Gastroesophageal sphincter (tissue), 4 donors: ENCODE measurements at regions not wholly inside any gene's neighbourhood (a gene's known extent, or its start where the extent isn't known, plus 50 kb on each side); places are given as distances from the start of the nearest gene placed in this dataset.

ENCODE experiments used
- ATAC-seq: fragments of 150-250 bp; one replicate; pipeline ENCODE4 v1.9.1; 2016; ENCODE audit warnings: mild to moderate bottlenecking, moderate library complexity
- H3K27ac ChIP-seq, 4 donors: fragments of 200-600 bp; sonication (generic) in 3 of 4; 1 replicate in 3 of 4; 2 replicates in 1 of 4; pipeline ENCODE4 v1.5.1; 2016 to 2019
- H3K27me3 ChIP-seq: fragments of 200-600 bp; sonication (generic); one replicate; pipeline ENCODE4 v1.5.1; 2019
- H3K36me3 ChIP-seq, 2 donors: fragments of 200-600 bp; sonication (generic); one replicate each; pipeline ENCODE4 v1.5.1; 2019; ENCODE audit warnings: control low read depth in 1 of 2
- H3K4me1 ChIP-seq, 3 donors: fragments of 200-600 bp; sonication (generic); 1 replicate in 2 of 3; 2 replicates in 1 of 3; pipeline ENCODE4 v1.5.1; 2016 to 2019; ENCODE audit warnings: control low read depth in 2 of 3
- H3K4me3 ChIP-seq, 2 donors: fragments of 200-600 bp; sonication (generic); one replicate each; pipeline ENCODE4 v1.5.1; 2019; ENCODE audit warnings: mild to moderate bottlenecking in 1 of 2, moderate library complexity in 1 of 2
- H3K9me3 ChIP-seq, 3 donors: fragments of 200-600 bp; sonication (generic); one replicate each; pipeline ENCODE4 v1.5.1; 2017 to 2019; ENCODE audit warnings: control low read depth in 2 of 3
- CTCF ChIP-seq, 4 experiments: fragments of 200-600 bp in 2 of 4; fragments of 450-650 bp in 2 of 4; sonication (generic) in 1 of 4; IDR thresholded peaks; one replicate each; pipeline ENCODE4 v1.5.1; 2017 to 2019; ENCODE audit warnings: antibody characterized with exemption in 4 of 4, mild to moderate bottlenecking in 2 of 4, moderate library complexity in 2 of 4
- EP300 ChIP-seq: sonication (generic); formaldehyde crosslinking; IDR thresholded peaks from one replicate; pipeline ENCODE4 v1.6.1; 2017; ENCODE audit warnings: antibody characterized with exemption, mild to moderate bottlenecking
- POLR2A ChIP-seq, 2 donors: fragments of 450-650 bp; IDR thresholded peaks; one replicate each; pipeline ENCODE4 v1.6.1; 2017; ENCODE audit warnings: antibody characterized with exemption in 2 of 2, mild to moderate bottlenecking in 2 of 2, moderate library complexity in 1 of 2
- POLR2AphosphoS5 ChIP-seq: sonication (generic); formaldehyde crosslinking; IDR thresholded peaks from one replicate; pipeline ENCODE4 v1.6.1; 2017; ENCODE audit warnings: antibody characterized with exemption
- WGBS, 2 donors: methylation state at CpG; one replicate each; pipeline ENCODE4 v1.1.5; 2018; ENCODE audit warnings: low coverage in 1 of 2; 5-methylcytosine and 5-hydroxymethylcytosine counted together

DNA sequence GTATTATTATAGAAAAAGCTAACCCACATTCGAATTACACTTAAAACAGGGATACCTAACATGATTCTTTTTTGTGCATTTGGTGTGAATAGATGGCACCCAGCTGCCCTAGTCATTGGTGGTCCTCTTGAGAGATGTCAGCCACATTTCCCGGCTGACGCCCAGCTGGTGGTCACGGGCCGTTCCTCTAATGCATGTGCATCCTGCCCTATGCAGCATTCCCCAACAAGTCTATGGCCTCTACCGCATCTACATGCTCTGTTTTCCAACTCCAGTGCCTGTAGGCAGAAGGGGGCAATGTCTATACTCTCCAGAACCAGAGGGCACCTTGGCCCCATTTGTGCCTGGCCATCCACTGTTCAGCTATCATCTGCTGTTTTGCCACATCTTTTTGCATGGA is 78.6 kb upstream of the PRICKLE2 start:
- TF ChIP-seq POLR2AphosphoS5 = no peak
- no peak for TF ChIP-seq EP300
- TF ChIP-seq CTCF (IDR thresholded peaks at IDR 0.05) = no peak
- no peaks in the 10 kb centered on the region for H3K4me1 ChIP-seq
- no peak overlapping the region for H3K4me3 ChIP-seq
- no peaks in the 10 kb centered on the region for H3K9me3 ChIP-seq
- WGBS, 2 donors = 94 to 98% methylated on average over 4 to 6 of the region's 6 CpGs
- H3K27me3 ChIP-seq = no peaks in the 10 kb centered on the region
- H3K27ac ChIP-seq = no peak overlapping the region
- H3K36me3 ChIP-seq = no peaks in the 10 kb centered on the region
- ATAC-seq = no peak

DNA sequence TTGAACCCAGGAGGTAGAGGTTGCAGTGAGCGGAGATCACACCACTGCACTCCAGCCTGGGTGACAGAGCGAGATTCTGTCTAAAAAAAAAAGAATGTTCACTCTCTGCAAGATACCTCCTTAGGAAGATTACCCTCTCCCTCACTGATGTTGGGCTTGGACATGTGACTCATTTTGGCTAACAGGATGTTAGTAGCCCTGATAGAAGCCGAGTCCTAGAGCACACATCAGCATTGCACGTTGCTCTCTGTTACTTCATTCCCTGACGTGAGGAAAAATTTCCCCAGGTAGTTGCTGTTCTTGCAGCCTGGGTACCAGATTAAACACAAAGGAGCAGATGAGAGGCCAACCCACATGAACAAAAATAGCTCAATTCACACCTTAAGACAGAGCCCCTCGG is 78.1 kb upstream of the PRICKLE2 start:
- ATAC-seq = no peak
- no peak for TF ChIP-seq CTCF (IDR thresholded peaks at IDR 0.05)
- TF ChIP-seq POLR2AphosphoS5 = no peak
- no peak for TF ChIP-seq POLR2A (IDR thresholded peaks at IDR 0.05)
- no peak for TF ChIP-seq EP300
- H3K27ac ChIP-seq = no peak overlapping the region
- no peaks in the 10 kb centered on the region for H3K4me1 ChIP-seq
- no peak overlapping the region for H3K4me3 ChIP-seq
- H3K36me3 ChIP-seq = no peaks in the 10 kb centered on the region
- H3K9me3 ChIP-seq = no peaks in the 10 kb centered on the region
- no peaks in the 10 kb centered on the region for H3K27me3 ChIP-seq
- 91 to 94% methylated on average over 4 to 6 of the region's 6 CpGs for WGBS, 2 donors

- Histone ChIP-seq H3K4me1 (no peaks in the 10 kb centered on the region), H3K27ac (no peak overlapping the region), H3K4me3 (no peak overlapping the region), H3K36me3 (no peaks in the 10 kb centered on the region), H3K9me3 (peaks cover 0 to 9% (median 0%) of the 10 kb centered on the region in 3 donors), H3K27me3 (no peaks in the 10 kb centered on the region)
- 83 to 89% methylated on average over 2 of the region's 2 CpGs for WGBS, 2 donors
- ATAC-seq = no peak
- TF ChIP-seq EP300 = no peak
- TF ChIP-seq POLR2AphosphoS5 = no peak
- no peak for TF ChIP-seq CTCF (IDR thresholded peaks at IDR 0.05)
- TF ChIP-seq POLR2A (IDR thresholded peaks at IDR 0.05) = no peak
These were observed 76.2 kb upstream of the PRICKLE2 start for GRCh38 chr3:64301476-64301875.

DNA sequence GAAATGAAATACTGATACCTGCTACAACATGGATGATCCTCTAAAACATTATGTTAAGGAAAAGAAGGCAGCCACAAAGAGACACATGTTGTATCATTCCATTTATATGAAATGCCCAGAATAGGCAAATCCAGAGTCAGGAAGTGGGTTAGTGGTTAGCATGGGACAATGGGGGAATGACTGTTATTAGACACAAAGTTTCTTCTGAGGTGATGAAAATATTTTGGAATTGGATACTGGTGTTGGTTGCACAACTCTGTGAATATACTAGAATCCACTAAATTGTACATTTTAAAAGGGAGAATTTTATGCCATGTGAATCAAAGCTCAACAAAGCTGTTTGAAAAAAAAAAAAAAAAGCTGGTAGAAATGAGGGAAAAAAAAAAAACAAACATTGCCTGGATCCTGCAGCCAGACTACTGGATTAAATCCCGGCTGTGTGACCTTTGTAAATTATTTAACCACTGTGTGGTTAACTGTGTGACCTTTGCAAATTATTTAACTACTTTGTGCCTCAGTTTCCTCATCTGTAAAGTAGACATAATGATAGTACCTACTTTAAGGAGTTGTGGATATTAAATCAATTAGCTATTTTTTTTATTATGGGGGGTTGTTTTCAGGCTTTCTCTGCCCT is 75.6 kb upstream of the PRICKLE2 start:
- peak; percentile 46 for ATAC-seq
- 36% methylated on average over 1 of the region's 1 CpG for WGBS, 2 donors
- Histone ChIP-seq H3K27me3 (no peaks in the 10 kb centered on the region), H3K9me3 (peaks cover 0 to 9% (median 0%) of the 10 kb centered on the region in 3 donors), H3K4me3 (no peak overlapping the region), H3K36me3 (no peaks in the 10 kb centered on the region), H3K4me1 (peaks cover 0 to under 1% (median 0%) of the 10 kb centered on the region in 3 donors), H3K27ac (no peak overlapping the region)
- TF ChIP-seq POLR2AphosphoS5 = no peak
- TF ChIP-seq CTCF (IDR thresholded peaks at IDR 0.05) = no peak
- no peak for TF ChIP-seq EP300
- TF ChIP-seq POLR2A (IDR thresholded peaks at IDR 0.05) = no peak

DNA sequence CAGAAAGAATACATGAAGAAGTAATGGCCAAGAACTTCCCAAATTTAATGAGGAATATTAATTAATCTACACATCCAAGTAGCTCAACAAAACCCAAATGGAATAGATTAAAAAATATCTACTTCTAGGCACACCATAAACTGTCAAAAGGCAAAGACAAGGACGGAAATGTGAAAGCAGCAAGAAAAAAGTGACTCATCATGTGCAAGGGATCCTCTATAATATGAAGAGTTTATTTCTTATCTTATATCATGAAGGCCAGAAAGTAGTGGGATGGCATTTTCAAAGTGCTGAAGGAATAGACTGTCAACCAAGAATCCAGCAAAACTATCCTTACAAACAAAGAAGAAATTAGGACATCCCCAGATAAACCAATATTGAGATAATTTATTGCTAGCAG is 73.9 kb upstream of the PRICKLE2 start:
- Histone ChIP-seq H3K9me3 (peaks cover 0 to 9% (median 0%) of the 10 kb centered on the region in 3 donors), H3K27me3 (no peaks in the 10 kb centered on the region), H3K4me1 (peaks cover 2 to 9% (median 4%) of the 10 kb centered on the region in 3 donors), H3K27ac (no peak overlapping the region), H3K4me3 (no peak overlapping the region), H3K36me3 (no peaks in the 10 kb centered on the region)
- no peak for ATAC-seq
- 78 to 83% methylated on average over 1 of the region's 1 CpG for WGBS, 2 donors
- no peak for TF ChIP-seq POLR2AphosphoS5
- TF ChIP-seq CTCF (IDR thresholded peaks at IDR 0.05) = no peak
- no peak for TF ChIP-seq EP300
- no peak for TF ChIP-seq POLR2A (IDR thresholded peaks at IDR 0.05)
